ENCODE measurements at regions not wholly inside any gene's neighbourhood (a gene's known extent, or its start where the extent isn't known, plus 50 kb on each side); places are given as distances from the start of the nearest gene placed in this dataset.
"Not testable (repeated sequence)": the region's sequence is repeated elsewhere in the genome, so short reads cannot be mapped to it uniquely, and the experiment has no call there.

- not testable (repeated sequence) for H3K27ac Mint-ChIP-seq, H3K9me3 Mint-ChIP-seq, ATAC-seq, H3K36me3 Mint-ChIP-seq, H3K4me1 Mint-ChIP-seq, H3K27me3 Mint-ChIP-seq, H3K4me3 Mint-ChIP-seq
Observed at GRCh38 chr13:33420117-33420516, 134.6 kb upstream of the STARD13 start.

GRCh38 chr13:33426131-33426530 lies 140.6 kb upstream of the STARD13 start:
- peaks cover 19% of the 10 kb centered on the region for H3K27me3 Mint-ChIP-seq
- peaks cover 2% of the 10 kb centered on the region for H3K9me3 Mint-ChIP-seq
- no peak overlapping the region for H3K27ac Mint-ChIP-seq
- no peak for ATAC-seq
- H3K4me3 Mint-ChIP-seq, result no peak overlapping the region
- H3K4me1 Mint-ChIP-seq, result peaks cover 7% of the 10 kb centered on the region
- no peaks in the 10 kb centered on the region for H3K36me3 Mint-ChIP-seq

- Mint-ChIP-seq H3K36me3 (no peaks in the 10 kb centered on the region), H3K4me3 (no peak overlapping the region), H3K27ac (no peak overlapping the region)
Observed at GRCh38 chr13:33433316-33433715, 147.8 kb upstream of the STARD13 start.

DNA sequence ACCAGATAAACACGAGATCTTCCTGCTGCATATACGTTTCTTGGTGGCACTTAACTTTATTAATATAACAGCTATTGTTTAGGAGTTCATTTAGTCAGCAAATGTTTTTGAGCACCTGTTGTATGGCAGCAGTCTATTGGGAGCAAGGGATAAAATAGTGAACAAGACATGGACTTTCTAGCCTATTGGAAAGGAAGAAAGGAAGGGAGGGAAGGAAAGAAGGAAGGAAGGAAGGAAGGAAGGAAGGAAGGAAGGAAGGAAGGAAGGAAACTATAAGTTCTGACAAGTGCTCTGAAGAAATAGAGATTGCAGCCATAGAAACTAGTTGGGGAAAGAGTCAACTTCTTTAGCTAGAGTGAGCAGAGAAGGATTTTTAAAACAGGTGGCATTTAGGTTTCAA lies 149.1 kb upstream of the STARD13 start:
- ATAC-seq, result no peak
- Mint-ChIP-seq H3K4me1 (no peaks in the 10 kb centered on the region), H3K27me3 (peaks cover 8% of the 10 kb centered on the region), H3K27ac (no peak overlapping the region), H3K4me3 (no peak overlapping the region), H3K36me3 (no peaks in the 10 kb centered on the region), H3K9me3 (peaks cover 2% of the 10 kb centered on the region)

More at GRCh38 chr13:33433316-33433715, 147.8 kb upstream of the STARD13 start:
- peaks cover 5% of the 10 kb centered on the region for H3K9me3 Mint-ChIP-seq
- H3K27me3 Mint-ChIP-seq, result peaks cover 12% of the 10 kb centered on the region
- H3K4me1 Mint-ChIP-seq, result no peaks in the 10 kb centered on the region
- ATAC-seq, result no peak

- ATAC-seq, result no peak
- no peaks in the 10 kb centered on the region for H3K4me1 Mint-ChIP-seq
- H3K4me3 Mint-ChIP-seq, result no peak overlapping the region
- peaks cover 8% of the 10 kb centered on the region for H3K27me3 Mint-ChIP-seq
- no peaks in the 10 kb centered on the region for H3K36me3 Mint-ChIP-seq
- no peak overlapping the region for H3K27ac Mint-ChIP-seq
- peaks cover 2% of the 10 kb centered on the region for H3K9me3 Mint-ChIP-seq
Observed at GRCh38 chr13:33435207-33435606, 149.7 kb upstream of the STARD13 start.

- H3K4me3 Mint-ChIP-seq, result no peak overlapping the region
- H3K36me3 Mint-ChIP-seq, result no peaks in the 10 kb centered on the region
- H3K27me3 Mint-ChIP-seq, result peaks cover 17% of the 10 kb centered on the region
- no peak overlapping the region for H3K27ac Mint-ChIP-seq
- H3K4me1 Mint-ChIP-seq, result no peaks in the 10 kb centered on the region
- peaks cover 2% of the 10 kb centered on the region for H3K9me3 Mint-ChIP-seq
- ATAC-seq, result no peak
Observed at GRCh38 chr13:33438918-33439317, 153.4 kb upstream of the STARD13 start.

DNA sequence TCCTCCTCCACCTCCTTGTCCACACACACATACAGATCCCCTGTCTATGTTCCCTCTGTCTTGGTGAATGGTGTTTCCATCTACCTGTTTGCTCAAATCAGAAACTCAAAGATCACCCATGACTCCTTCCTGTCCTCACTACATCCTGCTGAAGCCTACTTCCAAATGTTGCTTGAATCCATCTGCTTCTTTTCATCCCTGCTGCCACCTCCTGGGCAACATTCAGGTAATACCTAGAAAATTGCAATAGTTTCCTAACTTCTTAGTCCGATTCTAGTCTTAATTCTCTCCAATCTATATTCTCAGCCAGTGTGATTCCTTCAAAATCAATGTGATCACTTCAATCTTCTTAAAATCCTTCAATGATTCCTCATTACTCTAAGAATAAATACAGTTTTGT lies 155.5 kb upstream of the STARD13 start:
- H3K4me3 Mint-ChIP-seq, result no peak overlapping the region
- peaks cover 17% of the 10 kb centered on the region for H3K27me3 Mint-ChIP-seq
- H3K27ac Mint-ChIP-seq, result no peak overlapping the region
- no peak for ATAC-seq
- no peaks in the 10 kb centered on the region for H3K9me3 Mint-ChIP-seq
- H3K4me1 Mint-ChIP-seq, result no peaks in the 10 kb centered on the region
- H3K36me3 Mint-ChIP-seq, result no peaks in the 10 kb centered on the region

DNA sequence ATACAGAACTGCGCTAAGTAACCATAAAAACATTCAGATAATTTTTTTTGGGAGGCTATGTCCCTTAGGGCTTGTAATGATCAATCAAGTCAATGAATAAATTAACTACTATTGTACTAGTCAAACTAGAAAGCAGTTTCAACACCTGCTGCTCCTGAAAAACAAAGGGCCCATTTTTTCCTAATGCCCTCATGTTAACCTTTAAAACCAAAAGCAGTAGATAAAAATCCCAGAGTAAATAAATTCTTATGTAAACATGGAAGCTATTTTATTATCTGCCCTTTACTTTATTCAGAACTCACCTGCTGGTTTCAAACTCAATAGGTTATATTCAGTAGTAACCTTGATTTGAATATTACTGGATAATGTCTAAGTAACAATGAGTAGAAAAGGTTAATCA lies 159.5 kb upstream of the STARD13 start:
- Mint-ChIP-seq H3K4me1 (no peaks in the 10 kb centered on the region), H3K27ac (no peak overlapping the region), H3K27me3 (peaks cover 20% of the 10 kb centered on the region), H3K9me3 (peaks cover 3% of the 10 kb centered on the region), H3K36me3 (no peaks in the 10 kb centered on the region), H3K4me3 (no peak overlapping the region)
- ATAC-seq, result no peak

- peaks cover 20% of the 10 kb centered on the region for H3K27me3 Mint-ChIP-seq
- peaks cover 3% of the 10 kb centered on the region for H3K9me3 Mint-ChIP-seq
- H3K27ac Mint-ChIP-seq, result no peak overlapping the region
- no peaks in the 10 kb centered on the region for H3K4me1 Mint-ChIP-seq
- no peaks in the 10 kb centered on the region for H3K36me3 Mint-ChIP-seq
- no peak overlapping the region for H3K4me3 Mint-ChIP-seq
- ATAC-seq, result no peak
Observed at GRCh38 chr13:33445476-33445875, 159.9 kb upstream of the STARD13 start.

DNA sequence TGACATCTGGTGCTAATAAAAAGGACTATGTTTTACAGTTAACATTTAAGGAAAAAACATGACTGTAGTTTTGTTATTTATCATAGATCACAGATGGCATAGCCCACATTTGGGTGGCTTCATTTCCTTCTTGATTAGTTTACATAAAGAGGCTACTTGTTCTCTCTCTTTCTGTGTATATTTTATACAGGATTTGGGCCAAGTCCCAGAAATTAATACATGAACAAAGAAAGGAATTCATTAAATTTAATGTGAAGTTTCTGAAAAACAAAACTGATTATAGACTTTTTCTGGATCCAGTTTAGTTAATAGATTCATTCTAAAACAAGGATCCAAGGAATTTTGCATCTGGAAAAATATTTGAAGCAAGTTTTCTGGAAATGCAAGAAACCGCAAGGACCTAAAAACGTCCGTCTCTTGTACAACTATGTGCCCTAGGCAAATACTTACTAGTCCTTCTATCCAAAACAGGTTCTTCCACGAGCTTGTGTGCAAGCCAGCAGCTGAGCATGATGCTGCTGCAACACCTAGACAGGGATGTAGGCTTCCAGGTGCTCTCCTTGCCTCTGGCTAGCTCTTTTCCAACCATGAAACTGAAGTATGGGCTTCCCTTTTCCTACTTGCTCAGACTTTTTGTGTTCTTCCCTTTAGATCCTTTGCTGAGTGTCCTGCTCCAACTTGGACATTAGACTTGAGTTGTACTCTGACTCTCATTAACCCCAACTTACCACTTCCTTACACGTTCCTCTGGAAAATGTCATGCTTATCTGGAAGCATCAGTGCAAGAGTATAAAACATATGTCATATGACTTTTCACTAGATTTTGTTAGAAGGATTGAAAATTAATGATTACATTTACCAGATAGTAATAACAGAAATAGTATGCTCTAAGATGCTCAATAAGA lies 161.5 kb upstream of the STARD13 start:
- Mint-ChIP-seq H3K36me3 (no peaks in the 10 kb centered on the region), H3K4me1 (no peaks in the 10 kb centered on the region), H3K27ac (no peak overlapping the region), H3K9me3 (peaks cover 3% of the 10 kb centered on the region), H3K4me3 (no peak overlapping the region), H3K27me3 (peaks cover 10% of the 10 kb centered on the region)
- ATAC-seq, result no peak

DNA sequence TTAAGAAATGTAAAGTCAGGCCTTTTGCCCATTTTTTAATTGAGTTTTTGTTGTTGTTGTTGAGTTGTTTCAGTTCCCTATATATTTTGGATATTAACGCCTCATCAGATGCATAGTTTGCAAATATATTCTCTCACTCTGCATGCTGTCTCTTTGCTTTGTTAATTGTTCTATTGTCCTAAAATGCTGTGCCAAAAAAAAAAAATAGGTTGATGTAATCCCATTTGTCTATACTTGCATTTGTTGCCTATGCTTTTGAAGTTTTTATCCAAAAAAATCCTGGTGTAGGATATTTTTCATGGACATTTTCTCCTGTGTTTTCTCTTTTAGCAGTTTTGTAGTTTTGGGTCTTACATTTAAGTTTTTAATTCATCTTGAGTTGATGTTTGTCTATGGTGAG lies 163.3 kb upstream of the STARD13 start:
- no peak for ATAC-seq
- Mint-ChIP-seq H3K9me3 (peaks cover 3% of the 10 kb centered on the region), H3K27ac (no peak overlapping the region), H3K36me3 (no peaks in the 10 kb centered on the region), H3K27me3 (peaks cover 10% of the 10 kb centered on the region), H3K4me1 (no peaks in the 10 kb centered on the region), H3K4me3 (no peak overlapping the region)

GRCh38 chr13:33450956-33451709 lies 165.6 kb upstream of the STARD13 start:
- H3K9me3 Mint-ChIP-seq, result peaks cover 3% of the 10 kb centered on the region
- H3K4me1 Mint-ChIP-seq, result no peaks in the 10 kb centered on the region
- no peaks in the 10 kb centered on the region for H3K36me3 Mint-ChIP-seq
- no peak for ATAC-seq
- H3K27ac Mint-ChIP-seq, result no peak overlapping the region
- peaks cover 10% of the 10 kb centered on the region for H3K27me3 Mint-ChIP-seq
- H3K4me3 Mint-ChIP-seq, result no peak overlapping the region

DNA sequence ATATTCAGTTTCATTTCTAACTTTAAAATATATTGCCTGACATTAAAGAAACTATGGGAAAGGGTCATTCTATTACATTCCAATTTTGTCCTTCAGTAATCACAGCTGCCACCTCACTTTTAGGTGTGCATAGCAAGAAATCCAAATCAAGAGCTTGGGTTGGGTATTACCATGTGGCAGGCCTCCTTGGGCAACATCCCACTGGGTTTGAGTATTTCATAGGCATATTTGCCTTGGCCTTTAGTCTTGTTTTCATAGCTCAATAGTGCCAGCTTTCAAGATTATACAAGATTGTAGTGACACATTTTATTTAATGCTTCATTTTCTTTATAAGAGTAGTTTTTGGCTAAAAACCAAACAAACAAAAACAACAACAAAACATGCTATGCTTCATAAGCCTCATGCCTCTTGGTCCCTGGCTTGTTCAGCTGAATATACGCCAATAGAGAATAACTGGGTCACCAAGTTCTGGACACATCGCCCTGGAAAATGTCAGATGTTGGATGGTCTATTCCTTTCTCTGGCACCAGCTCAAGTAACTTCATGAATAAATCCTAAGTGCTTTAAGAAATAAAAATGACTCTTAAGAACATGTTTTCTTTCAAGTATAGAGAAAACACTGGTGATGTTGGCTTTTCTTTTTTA lies 167.4 kb upstream of the STARD13 start:
- ATAC-seq, result no peak
- Mint-ChIP-seq H3K27me3 (peaks cover 10% of the 10 kb centered on the region), H3K9me3 (peaks cover 3% of the 10 kb centered on the region), H3K36me3 (no peaks in the 10 kb centered on the region), H3K27ac (no peak overlapping the region), H3K4me3 (no peak overlapping the region), H3K4me1 (no peaks in the 10 kb centered on the region)

GRCh38 chr13:33453936-33454335 lies 168.4 kb upstream of the STARD13 start:
- Mint-ChIP-seq H3K36me3 (no peaks in the 10 kb centered on the region), H3K9me3 (peaks cover under 1% of the 10 kb centered on the region), H3K27me3 (peaks cover 1% of the 10 kb centered on the region), H3K4me3 (no peak overlapping the region), H3K4me1 (no peaks in the 10 kb centered on the region), H3K27ac (no peak overlapping the region)
- no peak for ATAC-seq

GRCh38 chr13:33454844-33455705 lies 169.5 kb upstream of the STARD13 start:
- peaks cover 3% of the 10 kb centered on the region for H3K9me3 Mint-ChIP-seq
- H3K27me3 Mint-ChIP-seq, result no peaks in the 10 kb centered on the region
- H3K36me3 Mint-ChIP-seq, result no peaks in the 10 kb centered on the region
- no peak for ATAC-seq
- no peak overlapping the region for H3K4me3 Mint-ChIP-seq
- no peak overlapping the region for H3K27ac Mint-ChIP-seq
- no peaks in the 10 kb centered on the region for H3K4me1 Mint-ChIP-seq

All from stimulated activated memory B cell treated with anti-CD40 and anti-IgM and Interleukin-4, amounts not matched to agents 10 μg/mL and 1 μg/mL and 100 μg/mL, for 72 hours (primary cell).